GM12801 (cell line): ENCODE measurements at regions not wholly inside any gene's neighbourhood (a gene's known extent, or its start where the extent isn't known, plus 50 kb on each side); places are given as distances from the start of the nearest gene placed in this dataset.

Experiments used
- CTCF ChIP-seq: IDR thresholded peaks from one replicate; pipeline ENCODE4 v1.5.1; 2011; ENCODE audit warnings: control low read depth; ENCODE audit not compliant: insufficient read length; ENCODE audit errors: extremely low read depth

- no peak for TF ChIP-seq CTCF
Measured at GRCh38 chr15:39381517-39381916, 199.4 kb upstream of the THBS1 start.

- no peak for TF ChIP-seq CTCF
Measured at GRCh38 chr15:39388118-39388517, 192.8 kb upstream of the THBS1 start.

GRCh38 chr15:39391230-39391629 is 189.6 kb upstream of the THBS1 start:
- no peak for TF ChIP-seq CTCF

GRCh38 chr15:39392469-39393047 is 188.3 kb upstream of the THBS1 start:
- TF ChIP-seq CTCF: no peak

GRCh38 chr15:39393575-39394335 is 187.1 kb upstream of the THBS1 start:
- no peak for TF ChIP-seq CTCF

GRCh38 chr15:39394496-39394895 is 186.4 kb upstream of the THBS1 start:
- no peak for TF ChIP-seq CTCF

- TF ChIP-seq CTCF: no peak
Measured at GRCh38 chr15:39396979-39397615, 183.8 kb upstream of the THBS1 start.
